Hepatocyte (in vitro differentiated cells): ENCODE measurements at regions not wholly inside any gene's neighbourhood (a gene's known extent, or its start where the extent isn't known, plus 50 kb on each side); places are given as distances from the start of the nearest gene placed in this dataset.

Source experiments
- CTCF ChIP-seq: fragments of 200-600 bp; sonication (generic); IDR thresholded peaks from 2 replicates; pipeline ENCODE4 v1.5.1; 2016; ENCODE audit warnings: antibody characterized with exemption, mild to moderate bottlenecking; ENCODE audit not compliant: poor library complexity
- EZH2 ChIP-seq: fragments of 200-600 bp; sonication (generic); IDR thresholded peaks from 2 replicates; pipeline ENCODE4 v1.6.1; 2016; ENCODE audit warnings: antibody characterized with exemption, mild to moderate bottlenecking, borderline replicate concordance
- EZH2phosphoT487 ChIP-seq: fragments of 200-600 bp; sonication (generic); IDR thresholded peaks from one replicate; pipeline ENCODE4 v1.6.1; 2018; ENCODE audit warnings: antibody characterized with exemption, mild to moderate bottlenecking, low read depth, moderate library complexity; ENCODE audit not compliant: unreplicated experiment, severe bottlenecking

- no peak for TF ChIP-seq CTCF
- no peak for TF ChIP-seq EZH2phosphoT487
- no peak for TF ChIP-seq EZH2
These were observed 70.4 kb downstream of the C3orf38 start for GRCh38 chr3:88220126-88220525.
